HG03558 (cell line): ENCODE measurements at regions not wholly inside any gene's neighbourhood (a gene's known extent, or its start where the extent isn't known, plus 50 kb on each side); places are given as distances from the start of the nearest gene placed in this dataset.

ENCODE experiments used
- ATAC-seq: cut with Tn5 transposase; IDR thresholded peaks from one replicate; pipeline ENCODE4 v1.9.1; 2021; ENCODE audit warnings: moderate number of reproducible peaks; ENCODE audit not compliant: unreplicated experiment; ENCODE audit errors: extremely low read depth

- no peak for ATAC-seq
Observed at GRCh38 chr13:70732611-70733010, 624.4 kb upstream of the KLHL1 start.

GRCh38 chr13:70729369-70729768 lies 621.1 kb upstream of the KLHL1 start:
- no peak for ATAC-seq

GRCh38 chr13:70723732-70724131 lies 615.5 kb upstream of the KLHL1 start:
- no peak for ATAC-seq

GRCh38 chr13:70720386-70720785 lies 612.1 kb upstream of the KLHL1 start:
- no peak for ATAC-seq

GRCh38 chr13:70714993-70715392 lies 606.7 kb upstream of the KLHL1 start:
- no peak for ATAC-seq

GRCh38 chr13:70708775-70709174 lies 600.5 kb upstream of the KLHL1 start:
- no peak for ATAC-seq

- no peak for ATAC-seq
Observed at GRCh38 chr13:70703755-70704154, 595.5 kb upstream of the KLHL1 start.

GRCh38 chr13:70694996-70695715 lies 586.9 kb upstream of the KLHL1 start:
- no peak for ATAC-seq

- ATAC-seq: no peak
Observed at GRCh38 chr13:70668983-70669382, 560.7 kb upstream of the KLHL1 start.

- no peak for ATAC-seq
Observed at GRCh38 chr13:70668293-70668692, 560.0 kb upstream of the KLHL1 start.

- ATAC-seq: no peak
Observed at GRCh38 chr13:70666883-70667556, 558.8 kb upstream of the KLHL1 start.

GRCh38 chr13:70662231-70662940 lies 554.1 kb upstream of the KLHL1 start:
- ATAC-seq: no peak

GRCh38 chr13:70644052-70644451 lies 535.8 kb upstream of the KLHL1 start:
- ATAC-seq: no peak

GRCh38 chr13:70634893-70635292 lies 526.6 kb upstream of the KLHL1 start:
- ATAC-seq: no peak

GRCh38 chr13:70630247-70630646 lies 522.0 kb upstream of the KLHL1 start:
- no peak for ATAC-seq

- ATAC-seq: no peak
Observed at GRCh38 chr13:70623239-70623638, 515.0 kb upstream of the KLHL1 start.

GRCh38 chr13:70622796-70623195 lies 514.5 kb upstream of the KLHL1 start:
- ATAC-seq: no peak

- ATAC-seq: no peak
Observed at GRCh38 chr13:70619936-70620335, 511.7 kb upstream of the KLHL1 start.

- ATAC-seq: no peak
Observed at GRCh38 chr13:70616847-70617246, 508.6 kb upstream of the KLHL1 start.

- no peak for ATAC-seq
Observed at GRCh38 chr13:70613295-70613694, 505.0 kb upstream of the KLHL1 start.

- no peak for ATAC-seq
Observed at GRCh38 chr13:70612881-70613280, 504.6 kb upstream of the KLHL1 start.
